HG03039 (cell line): ENCODE measurements at regions not wholly inside any gene's neighbourhood (a gene's known extent, or its start where the extent isn't known, plus 50 kb on each side); places are given as distances from the start of the nearest gene placed in this dataset.
"Not testable (repeated sequence)": the region's sequence is repeated elsewhere in the genome, so short reads cannot be mapped to it uniquely, and the experiment has no call there.

Experiments
- ATAC-seq: cut with Tn5 transposase; IDR thresholded peaks from one replicate; pipeline ENCODE4 v1.9.1; 2021; ENCODE audit warnings: mild to moderate bottlenecking, moderate library complexity; ENCODE audit not compliant: unreplicated experiment

- no peak for ATAC-seq
These were observed 336.3 kb downstream of the BMP4 start for GRCh38 chr14:53620317-53620716.

GRCh38 chr14:53619691-53620231, 336.9 kb downstream of the BMP4 start:
- ATAC-seq: no peak

- ATAC-seq: not testable (repeated sequence)
These were observed 340.1 kb downstream of the BMP4 start for GRCh38 chr14:53616536-53616935.

DNA sequence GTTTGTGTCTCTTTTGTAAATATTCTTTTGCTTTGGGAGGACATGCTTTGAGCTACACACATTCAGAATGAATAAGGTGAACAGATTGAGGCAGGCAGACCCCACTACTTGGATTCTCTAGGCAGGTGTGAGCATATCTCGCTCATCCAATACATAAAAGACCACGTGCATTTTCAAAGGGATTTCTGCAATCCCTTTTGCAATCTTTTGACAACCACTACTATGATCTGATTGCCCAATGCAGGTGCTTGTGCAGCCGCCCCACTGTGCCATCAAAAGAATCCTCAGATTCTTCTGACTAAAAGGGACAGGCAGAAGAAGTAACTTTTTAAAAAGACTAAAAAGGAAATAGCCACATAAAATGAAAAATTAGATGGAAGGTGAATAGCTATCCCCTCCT, 341.4 kb downstream of the BMP4 start:
- no peak for ATAC-seq

DNA sequence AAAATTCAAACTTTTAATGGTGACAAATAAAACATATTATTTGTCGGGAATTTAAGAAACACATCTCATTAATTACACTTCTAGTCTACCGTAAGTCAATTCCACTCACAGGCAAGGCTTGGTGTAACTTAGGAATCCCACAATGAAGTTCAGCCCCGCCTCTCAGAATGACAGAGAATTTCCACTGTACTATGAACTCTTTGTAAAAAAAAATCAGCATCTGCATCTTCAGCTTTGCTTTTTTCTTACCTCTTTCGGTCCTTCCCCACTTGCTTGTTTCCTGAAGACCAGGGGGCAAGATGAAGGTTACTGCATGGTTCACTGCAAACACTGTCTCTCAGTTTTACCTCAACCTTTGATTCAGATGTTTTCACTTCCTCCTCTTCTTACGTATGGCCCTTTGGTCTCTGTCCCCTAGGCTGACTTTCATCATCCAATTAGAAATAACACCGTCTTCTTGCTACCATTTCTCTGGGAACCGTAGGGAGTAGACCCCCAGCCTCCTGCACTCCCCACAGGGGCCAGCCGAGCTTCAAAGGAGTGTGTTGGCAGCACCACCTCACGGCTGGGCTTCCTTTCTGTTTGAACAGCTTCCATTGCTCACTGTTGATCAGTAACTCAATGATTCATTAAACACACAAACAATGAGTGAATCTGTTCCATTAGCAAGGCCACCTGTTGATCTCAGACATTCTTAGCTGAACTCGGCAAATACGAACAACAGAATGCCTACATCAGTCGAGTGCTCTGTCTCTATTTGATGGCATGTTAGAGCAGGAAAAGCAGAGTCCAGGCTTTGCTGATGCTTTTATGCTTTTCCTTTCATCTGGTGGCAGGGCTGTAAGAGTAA, 343.0 kb downstream of the BMP4 start:
- ATAC-seq: peak; percentile 97

DNA sequence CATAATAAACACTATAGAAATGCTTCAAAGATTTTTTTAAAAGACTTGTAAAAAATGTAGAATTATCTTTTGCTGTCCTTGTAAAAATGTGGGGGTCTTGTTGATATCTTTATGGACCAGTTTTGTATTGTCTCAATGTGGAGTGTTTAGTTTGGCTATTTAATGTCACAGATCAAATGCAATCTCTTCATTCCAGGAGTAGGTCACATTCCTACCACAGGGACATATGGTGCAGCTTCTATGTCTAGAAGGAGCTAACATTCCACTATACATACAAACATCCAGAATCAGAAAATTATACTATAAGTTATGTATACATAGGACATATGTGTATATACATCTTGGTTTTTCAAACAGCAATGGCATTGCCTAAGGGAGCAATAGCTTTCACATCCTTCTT, 345.7 kb downstream of the BMP4 start:
- no peak for ATAC-seq

- ATAC-seq: no peak
These were observed 347.6 kb downstream of the BMP4 start for GRCh38 chr14:53609009-53609408.

DNA sequence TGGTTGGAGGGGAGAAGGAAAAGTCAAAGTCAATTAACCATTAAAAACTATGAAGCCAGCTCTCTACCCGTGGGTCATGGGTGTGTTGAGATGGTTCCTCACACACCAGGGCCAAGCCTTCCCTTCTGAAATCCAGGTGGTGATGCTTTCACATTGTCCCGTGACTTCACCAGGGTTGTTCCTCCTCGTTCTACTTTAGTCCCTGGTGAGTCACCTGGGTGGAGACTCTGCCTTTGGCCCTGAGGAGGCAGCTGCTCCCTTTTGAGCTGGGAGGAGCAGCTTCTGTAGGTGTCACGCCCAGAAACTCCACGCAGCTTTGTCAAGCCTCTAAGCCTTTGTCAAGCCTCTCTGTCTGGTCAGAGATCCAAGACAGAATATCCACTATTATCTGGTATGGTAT, 348.3 kb downstream of the BMP4 start:
- peak; percentile 41 for ATAC-seq

GRCh38 chr14:53606203-53606602, 350.4 kb downstream of the BMP4 start:
- no peak for ATAC-seq

DNA sequence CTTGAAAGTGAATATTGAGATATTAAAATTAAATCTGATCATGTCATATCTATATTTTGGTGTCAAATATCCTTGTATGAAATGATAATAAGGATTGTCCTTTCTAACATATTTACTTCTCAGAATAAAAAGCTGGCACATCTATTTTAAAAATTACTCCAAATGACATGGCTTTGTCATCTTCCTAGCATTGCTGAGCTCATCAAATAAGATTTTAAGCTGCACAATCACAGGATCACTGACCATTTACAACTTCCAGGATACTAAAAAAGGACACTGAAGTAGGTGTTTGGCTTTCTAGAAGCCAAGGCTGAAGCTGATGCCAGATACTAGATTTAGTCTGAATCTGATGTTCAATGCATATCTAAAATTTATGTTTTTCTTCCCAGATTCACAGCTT, 351.1 kb downstream of the BMP4 start:
- ATAC-seq: no peak

DNA sequence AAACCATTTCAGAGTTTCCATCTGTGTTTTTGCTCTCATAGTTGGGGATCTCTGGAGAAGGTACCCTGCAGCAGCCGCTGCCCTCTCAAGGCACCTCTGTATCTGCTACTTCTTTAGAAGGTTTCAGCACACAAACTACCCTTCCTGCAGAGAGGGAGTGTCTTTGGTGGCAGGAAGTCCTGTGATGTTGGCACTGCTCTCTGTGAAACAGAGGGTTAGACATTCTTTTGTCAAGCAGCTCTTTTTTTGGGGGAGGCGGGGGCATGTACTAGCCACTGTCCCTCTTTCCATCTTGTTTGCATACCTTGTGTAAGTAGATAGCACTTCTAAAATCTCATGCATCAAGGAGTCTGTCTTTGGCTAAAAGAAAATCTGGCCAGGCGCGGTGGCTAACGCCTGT, 352.6 kb downstream of the BMP4 start:
- no peak for ATAC-seq

DNA sequence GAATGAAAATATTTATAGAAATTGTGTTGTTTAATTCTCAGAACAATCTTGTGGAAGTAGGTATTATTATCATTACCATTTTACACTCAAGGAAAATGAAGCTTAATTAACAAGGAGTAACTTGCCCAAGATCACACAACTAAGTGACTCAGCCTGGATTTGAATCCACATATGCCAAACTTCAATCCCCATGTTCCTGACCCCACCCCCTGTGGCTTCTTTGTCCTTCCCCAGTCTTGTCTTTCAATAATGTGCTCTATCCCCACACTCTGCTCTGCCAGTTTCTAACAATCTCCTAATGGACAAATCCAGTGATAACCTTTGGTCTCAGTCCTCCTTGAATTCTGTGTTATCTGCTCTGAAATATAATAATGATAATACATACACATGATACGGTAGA, 355.2 kb downstream of the BMP4 start:
- no peak for ATAC-seq

GRCh38 chr14:53599221-53599945, 357.2 kb downstream of the BMP4 start:
- ATAC-seq: no peak

- no peak for ATAC-seq
These were observed 359.6 kb downstream of the BMP4 start for GRCh38 chr14:53596853-53597525.

DNA sequence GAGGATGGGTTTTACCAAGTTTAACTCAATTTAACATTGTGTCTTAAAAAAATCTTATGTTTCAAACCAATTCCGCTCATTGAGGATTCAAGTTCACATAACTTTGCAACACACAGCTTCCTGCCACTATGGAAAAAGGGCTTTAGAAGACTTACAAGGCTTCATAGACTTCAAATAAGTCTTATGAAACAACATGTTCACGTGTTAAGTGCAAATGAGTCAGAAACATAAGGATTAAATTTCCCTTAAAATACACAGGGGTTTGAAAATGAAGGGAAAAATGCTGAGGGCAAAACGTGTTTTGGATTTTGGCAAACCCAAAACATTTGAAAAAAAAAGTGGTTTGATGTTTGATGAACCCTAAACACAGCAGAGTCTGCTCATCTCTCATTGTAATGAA, 364.8 kb downstream of the BMP4 start:
- ATAC-seq: no peak

GRCh38 chr14:53581504-53581903, 375.1 kb downstream of the BMP4 start:
- no peak for ATAC-seq

GRCh38 chr14:53571641-53572328, 384.8 kb downstream of the BMP4 start:
- no peak for ATAC-seq

DNA sequence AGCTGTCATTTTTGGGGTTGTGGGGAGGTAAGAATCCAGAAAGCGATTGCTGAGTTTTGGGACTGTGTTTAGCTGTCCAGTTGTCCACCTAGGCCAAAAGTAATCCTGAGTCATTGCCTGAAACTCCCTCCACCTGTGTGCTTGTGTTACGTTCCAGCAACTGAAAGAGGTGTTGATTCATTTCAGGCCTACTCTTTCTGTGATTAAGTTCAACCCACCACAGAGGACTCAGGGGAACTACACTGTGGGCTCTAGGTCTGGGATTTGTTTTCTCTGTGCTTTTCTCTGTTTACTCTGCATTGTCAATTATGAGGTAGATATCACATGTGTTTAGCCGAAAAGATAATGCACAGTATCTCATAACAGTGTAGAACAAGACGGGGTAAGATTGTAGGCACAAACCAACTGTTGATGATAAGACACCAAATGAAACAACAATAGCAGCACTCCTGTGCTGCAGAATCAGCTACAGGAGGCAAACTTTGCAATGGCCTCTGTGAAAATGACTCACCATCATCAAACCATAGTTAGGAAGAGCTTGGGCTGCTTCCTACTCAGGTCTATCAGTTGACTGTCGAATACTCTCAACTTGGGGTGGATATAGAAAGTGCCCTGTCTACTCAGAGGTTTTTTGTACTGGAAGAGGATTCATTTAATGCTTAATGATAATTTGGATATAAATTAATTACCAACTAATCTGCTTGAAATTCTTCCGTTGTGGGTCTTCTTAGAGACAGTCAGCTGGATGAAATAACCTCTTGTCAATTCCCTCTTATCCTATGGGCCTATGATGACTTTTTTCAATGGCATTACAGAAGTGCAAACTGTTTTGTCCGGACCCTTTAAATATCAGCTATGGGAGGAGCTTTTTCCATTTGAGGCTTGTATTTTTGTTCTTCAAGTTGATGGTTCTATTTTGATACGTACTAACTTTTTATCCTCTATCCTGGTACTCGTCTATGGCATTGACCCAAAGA, 385.9 kb downstream of the BMP4 start:
- peak; percentile 97 for ATAC-seq

DNA sequence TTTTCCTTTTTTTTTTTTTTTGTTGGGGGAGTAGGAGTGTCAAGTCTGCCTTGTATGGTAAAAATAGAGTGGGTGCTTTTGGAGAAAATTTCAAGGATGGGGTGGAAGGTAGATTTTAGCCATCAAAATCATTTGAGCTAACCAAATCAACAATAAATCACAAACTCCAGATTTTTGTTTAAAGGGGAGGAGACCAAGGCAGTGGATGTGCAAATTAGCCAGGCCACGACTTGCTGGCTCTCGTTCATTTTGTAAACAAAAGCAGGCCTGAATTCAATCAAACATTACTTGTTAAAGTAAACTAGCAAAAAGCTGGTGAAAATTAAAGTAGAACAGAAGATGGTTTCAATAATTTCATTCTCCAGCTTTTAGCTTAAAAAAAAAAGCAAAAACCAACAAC, 387.2 kb downstream of the BMP4 start:
- no peak for ATAC-seq
